ENCODE measurements at regions not wholly inside any gene's neighbourhood (a gene's known extent, or its start where the extent isn't known, plus 50 kb on each side); places are given as distances from the start of the nearest gene placed in this dataset.
"Not testable (repeated sequence)": the region's sequence is repeated elsewhere in the genome, so short reads cannot be mapped to it uniquely, and the experiment has no call there.

DNA sequence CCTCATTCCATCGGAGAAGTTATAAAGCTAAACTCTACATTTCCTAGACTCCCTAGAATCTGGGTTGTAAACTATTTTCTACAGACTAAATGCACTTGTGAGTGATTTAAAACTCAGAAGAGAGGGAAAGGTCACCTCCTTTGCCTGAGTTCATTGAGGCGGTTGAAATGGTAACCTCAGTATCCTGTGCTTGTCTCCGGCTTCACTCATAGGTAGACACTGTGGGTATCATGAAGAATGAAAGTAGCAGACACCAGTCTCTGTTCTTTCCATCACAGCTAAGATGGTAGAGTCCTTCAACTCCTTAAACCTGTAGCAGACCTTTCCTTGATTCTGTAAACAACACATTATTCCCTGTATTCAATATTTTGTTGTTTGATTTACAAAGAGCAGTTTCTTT is 291.3 kb upstream of the ANKRD50 start:
- intact Hi-C loops (cut with DNase I) = no loop called here
- DNase-seq = no peak

- DNase-seq = no peak
- intact Hi-C loops (cut with DNase I) = no loop called here
Observed at GRCh38 chr4:124997991-124998390, 285.5 kb upstream of the ANKRD50 start.

GRCh38 chr4:124997124-124997523 is 284.6 kb upstream of the ANKRD50 start:
- intact Hi-C loops (cut with DNase I) = no loop called here
- DNase-seq = no peak

- no peak for DNase-seq
- intact Hi-C loops (cut with DNase I) = no loop called here
Observed at GRCh38 chr4:124993838-124994237, 281.3 kb upstream of the ANKRD50 start.

- DNase-seq = no peak
- intact Hi-C loops (cut with DNase I) = no loop called here
Observed at GRCh38 chr4:124990398-124990797, 277.9 kb upstream of the ANKRD50 start.

DNA sequence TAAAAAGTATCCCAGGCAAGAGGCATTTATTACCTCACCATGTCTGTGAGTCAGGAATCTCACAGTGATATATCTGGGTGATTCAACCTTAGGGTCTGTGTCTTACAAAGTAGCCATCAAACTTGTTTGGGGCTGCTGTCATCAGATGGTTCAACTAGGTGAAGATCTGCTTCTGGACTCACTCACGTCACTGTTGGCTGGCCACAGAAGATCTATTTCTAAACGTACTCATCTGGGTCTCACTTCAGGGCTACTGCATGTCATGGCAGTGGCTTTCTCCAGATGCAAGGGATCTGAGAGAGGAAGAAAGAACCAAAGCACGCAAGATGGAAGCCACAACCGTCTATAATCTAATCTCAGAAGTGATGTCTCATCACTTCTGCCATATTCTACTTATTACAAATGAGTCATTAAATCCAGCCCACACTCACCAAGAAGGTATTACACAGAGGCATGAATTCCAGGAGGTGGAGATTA is 267.8 kb upstream of the ANKRD50 start:
- DNase-seq = no peak
- intact Hi-C loops (cut with DNase I) = no loop called here

DNA sequence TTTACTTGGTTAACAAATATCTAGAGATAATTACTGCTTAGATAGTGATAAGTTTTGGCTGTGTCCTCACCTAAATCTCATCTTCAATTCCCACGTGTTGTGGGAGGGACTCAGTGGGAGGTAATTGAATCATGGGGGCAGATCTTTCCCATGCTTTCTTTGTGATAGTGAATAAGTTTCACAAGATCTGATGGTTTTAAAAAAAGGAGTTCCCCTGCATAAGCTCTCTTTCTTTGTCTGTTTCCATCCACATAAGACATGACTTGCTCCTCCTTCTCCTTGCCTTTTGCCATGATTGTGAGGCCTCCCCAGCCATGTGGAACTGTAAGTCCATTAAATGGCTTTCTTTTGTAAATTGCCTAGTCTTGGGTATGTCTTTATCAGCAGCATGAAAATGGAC is 266.0 kb upstream of the ANKRD50 start:
- intact Hi-C loops (cut with DNase I); DNase-seq: not testable (repeated sequence)

DNA sequence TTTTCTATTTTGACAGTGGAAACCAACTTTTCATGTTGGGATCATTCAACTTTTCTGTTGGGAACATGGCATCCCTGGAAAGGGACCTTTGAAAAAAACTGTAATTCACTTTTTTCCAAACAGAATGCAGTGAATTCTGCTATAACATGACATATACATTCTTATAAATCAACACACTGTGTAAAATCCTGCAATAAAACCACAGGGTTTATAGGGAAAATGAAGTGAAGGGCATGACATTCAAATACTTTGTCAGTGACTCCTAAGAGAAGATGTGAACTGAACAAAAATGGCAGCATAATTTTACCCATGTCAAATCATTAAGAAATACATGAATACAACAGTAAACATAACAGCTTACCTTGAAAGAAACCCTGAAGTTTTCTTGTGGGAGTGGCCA is 264.5 kb upstream of the ANKRD50 start:
- intact Hi-C loops (cut with DNase I) = no loop called here

GRCh38 chr4:124974152-124974551 is 261.6 kb upstream of the ANKRD50 start:
- no peak for DNase-seq
- intact Hi-C loops (cut with DNase I) = no loop called here

More for the DNA sequence above, 264.5 kb upstream of the ANKRD50 start:
- no peak for DNase-seq

DNA sequence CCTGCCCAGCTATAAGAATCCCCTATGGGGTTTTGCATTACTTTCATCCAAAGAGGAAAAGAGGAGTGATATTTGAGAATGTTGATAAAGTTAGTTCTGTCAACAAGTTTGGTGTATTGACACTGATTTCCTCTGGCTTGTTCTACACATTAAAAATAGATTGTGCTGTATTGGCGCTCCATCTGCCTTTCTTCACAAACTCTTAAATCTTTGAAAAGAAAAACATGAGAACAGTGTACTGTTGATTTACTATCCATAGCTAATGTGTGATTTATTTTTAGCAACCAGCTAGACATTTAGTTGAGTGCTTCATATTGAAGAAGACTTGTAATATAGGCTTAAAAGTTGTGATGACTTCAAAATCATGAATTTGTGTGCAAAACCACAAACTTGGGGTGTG is 261.2 kb upstream of the ANKRD50 start:
- no peak for DNase-seq
- intact Hi-C loops (cut with DNase I) = no loop called here

DNA sequence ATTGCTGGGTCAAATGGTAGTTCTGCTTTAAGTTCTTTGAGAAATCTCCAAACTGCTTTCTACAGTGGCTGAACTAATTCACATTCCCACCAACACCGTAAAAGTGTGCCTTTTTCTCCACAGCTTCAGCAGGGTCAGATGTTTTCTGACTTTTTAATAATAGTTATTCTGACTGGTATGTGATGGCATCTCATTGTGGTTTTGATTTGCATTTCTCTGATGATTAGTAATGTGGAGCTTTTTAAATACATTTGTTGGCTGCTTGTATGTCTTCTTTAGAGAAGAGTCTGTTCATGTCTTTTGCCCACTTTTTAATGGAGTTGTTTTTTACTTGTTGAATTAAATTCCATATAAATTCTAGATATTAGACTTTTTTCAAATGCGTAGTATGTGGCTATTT is 257.5 kb upstream of the ANKRD50 start:
- intact Hi-C loops (cut with DNase I) = no loop called here
- DNase-seq = no peak

GRCh38 chr4:124965497-124965891 is 253.0 kb upstream of the ANKRD50 start:
- intact Hi-C loops (cut with DNase I) = no loop called here
- no peak for DNase-seq

DNA sequence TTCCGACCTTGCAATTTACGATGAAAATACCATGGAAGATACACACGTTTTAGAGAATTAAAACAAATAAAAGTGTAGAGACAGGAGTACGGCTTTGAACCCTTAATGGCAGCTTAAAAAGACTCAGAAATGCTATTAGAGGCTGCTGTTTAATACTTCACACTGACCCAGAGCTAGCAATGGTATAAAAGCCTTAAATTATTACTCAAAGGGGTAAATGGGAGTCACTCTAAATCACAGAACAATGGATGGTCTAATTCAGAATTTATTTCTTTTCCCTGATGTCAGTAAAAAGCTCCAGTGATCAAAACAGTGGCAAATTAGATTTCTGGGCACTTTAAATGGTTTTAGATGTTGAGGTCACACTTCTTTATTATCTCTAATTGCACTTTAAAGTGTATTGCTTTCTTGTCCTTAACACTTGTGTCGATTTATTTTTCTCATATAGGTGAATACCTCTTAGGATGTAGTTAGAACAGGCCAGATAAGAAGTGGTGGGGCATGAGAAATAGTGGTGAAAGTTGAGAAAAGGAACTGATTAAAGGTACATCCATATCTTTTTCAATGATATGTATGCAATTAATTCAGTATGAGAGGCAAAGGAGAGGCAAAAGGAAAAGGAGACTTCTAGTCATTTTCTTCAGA is 252.4 kb upstream of the ANKRD50 start:
- intact Hi-C loops (cut with DNase I) = no loop called here
- no peak for DNase-seq

DNA sequence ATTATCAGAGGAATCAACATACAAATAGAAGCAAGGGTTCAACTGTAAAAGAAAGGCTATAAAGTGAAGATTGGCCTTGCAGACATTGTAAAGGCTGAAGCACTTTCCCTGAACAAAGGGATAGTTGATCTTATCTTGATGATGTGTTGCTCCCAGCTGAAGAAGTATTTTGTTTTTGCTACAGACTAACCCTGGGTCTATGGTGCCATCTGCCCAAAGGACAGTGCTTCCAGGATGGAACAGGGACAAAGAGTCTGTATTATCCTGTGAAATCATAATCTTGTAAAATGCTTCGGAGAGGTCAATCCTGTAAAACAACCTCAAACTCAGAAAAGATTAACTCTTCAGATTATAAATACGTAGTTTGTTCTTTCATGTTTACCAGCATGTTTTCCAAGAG is 251.7 kb upstream of the ANKRD50 start:
- DNase-seq = no peak
- intact Hi-C loops (cut with DNase I) = no loop called here

DNA sequence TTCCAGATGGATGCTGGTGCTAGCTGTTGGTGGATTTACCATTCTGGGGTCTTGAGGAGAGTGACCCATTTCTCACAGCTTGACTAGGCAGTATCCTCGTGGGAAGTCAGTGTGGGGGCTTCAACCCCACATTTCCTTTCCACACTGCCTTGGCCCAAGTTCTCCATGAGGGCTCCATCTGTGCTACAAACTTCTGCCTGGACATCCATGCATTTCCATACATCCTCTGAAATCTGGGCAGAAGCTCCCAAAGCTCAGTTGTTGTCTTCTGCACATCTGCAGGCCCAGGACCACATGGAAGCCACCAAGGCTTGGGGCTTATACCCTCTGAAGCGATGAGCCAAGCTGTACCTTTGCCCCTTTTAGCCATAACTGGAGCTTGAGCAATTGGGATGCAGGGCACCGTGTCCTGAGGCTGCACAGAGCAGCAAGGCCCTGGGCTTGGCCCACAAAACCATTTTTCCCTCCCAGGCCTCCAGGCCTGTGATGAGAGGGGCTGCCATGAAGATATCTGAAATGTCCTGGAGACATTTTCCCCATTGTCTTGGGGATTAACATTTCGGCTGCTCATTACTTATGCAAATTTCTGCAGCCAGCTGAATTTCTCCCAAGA is 248.7 kb upstream of the ANKRD50 start:
- no peak for DNase-seq
- intact Hi-C loops (cut with DNase I) = no loop called here

DNA sequence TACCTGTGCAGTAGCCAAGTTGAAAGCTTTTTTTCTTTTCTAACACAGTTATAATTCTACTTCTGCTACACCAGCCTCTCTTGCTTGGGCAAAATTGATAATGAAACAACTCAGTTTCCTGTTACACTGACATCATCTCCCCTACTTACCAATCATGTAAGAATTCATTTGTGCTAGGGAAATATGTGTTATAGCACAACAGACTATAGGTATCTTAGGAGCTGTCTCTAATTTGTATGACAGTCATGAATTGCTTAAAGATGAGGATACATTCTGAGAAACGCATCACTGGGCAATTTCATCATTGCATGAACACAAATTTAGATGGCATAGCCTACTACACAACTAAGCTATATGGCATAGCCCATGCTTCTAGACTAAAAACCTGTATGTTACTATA is 246.3 kb upstream of the ANKRD50 start:
- intact Hi-C loops (cut with DNase I) = no loop called here
- no peak for DNase-seq

GRCh38 chr4:124955476-124955875 is 242.9 kb upstream of the ANKRD50 start:
- DNase-seq = no peak
- intact Hi-C loops (cut with DNase I) = no loop called here

DNA sequence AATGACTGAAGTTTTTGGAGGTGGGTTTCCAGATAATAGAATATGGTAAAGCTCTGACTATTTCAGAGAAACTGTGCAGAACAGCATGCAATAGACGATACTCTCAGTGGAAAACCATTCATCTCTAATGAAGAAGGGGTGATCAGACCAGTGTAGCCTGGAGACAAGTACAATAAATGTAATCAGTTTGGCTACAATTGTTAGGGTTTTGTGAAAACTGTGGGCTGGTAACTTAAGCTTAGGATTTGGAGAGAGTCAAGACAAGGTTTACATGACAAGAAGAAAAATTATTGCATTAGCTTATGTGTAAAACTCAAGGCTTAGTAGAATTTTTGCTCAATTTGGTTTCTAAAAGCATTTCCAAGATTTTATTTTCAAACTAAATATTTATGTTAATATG is 241.5 kb upstream of the ANKRD50 start:
- no peak for DNase-seq
- intact Hi-C loops (cut with DNase I) = no loop called here

DNA sequence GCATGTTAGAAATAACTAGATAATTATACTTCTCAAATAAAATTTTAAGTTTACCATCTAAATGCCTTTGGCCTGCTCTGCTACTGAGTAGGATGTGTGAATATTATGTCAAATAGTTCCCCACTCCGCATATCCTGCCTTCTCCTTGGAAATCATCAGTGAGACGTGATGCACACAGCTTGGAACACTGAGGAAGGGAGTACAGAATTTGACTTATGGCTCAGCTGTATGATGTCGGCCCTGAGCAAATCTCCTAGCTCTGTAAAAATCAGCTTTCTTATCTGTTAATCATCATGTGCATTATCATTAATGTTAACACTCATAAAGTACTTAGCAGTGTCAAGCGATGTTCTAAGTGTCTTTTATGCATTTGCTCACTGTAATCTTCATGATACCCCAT is 241.0 kb upstream of the ANKRD50 start:
- no peak for DNase-seq
- intact Hi-C loops (cut with DNase I) = no loop called here

DNA sequence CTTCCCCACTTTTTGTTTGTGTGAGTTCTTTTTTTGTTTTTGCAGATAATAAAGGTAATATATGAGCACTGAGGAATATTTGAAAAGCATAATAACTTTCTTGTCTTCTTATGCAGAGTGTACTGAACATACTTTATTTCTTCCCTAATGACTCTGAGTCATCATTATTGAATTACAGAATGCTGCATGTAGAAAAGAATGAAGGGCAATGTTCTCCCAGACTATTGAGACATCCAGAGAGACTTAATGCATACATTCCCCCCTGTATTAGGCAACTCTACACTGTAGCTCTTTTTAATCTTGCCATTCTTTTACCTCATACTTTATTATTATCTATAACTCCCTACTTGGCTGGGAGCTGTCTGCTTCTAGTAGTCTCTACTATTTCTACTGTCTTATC is 240.5 kb upstream of the ANKRD50 start:
- no peak for DNase-seq
- intact Hi-C loops (cut with DNase I) = no loop called here

GRCh38 chr4:124952601-124953000 is 240.1 kb upstream of the ANKRD50 start:
- no peak for DNase-seq
- intact Hi-C loops (cut with DNase I) = no loop called here

DNA sequence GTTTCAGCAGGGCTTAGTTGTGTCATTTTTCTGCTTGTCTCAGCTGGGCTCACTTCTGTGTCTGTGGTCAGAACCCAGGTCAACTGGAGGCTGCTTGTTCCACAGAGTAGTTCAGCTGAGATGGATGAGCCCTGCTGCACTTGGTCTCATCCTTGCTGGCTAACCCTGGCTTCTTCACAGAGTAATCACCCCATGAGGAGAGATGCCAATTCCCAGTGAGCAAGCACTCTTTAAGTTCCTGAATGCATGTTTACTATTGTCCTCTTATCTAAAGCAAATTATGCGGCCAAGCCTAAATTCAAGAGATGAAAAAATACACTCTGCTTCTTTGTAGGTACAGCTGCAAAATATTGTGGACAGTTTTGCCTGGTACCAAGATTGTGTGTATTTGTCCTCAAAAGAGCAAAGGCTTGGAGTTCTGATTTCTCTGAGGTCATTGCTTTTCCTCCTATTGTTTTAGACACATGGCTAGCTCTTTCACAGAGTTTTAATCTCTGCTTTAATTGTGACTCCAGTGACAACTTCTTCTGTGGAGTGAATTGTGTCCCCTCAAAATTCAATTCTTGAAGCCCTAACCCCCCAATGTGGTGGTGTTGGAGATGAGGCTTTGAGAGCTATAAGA is 236.6 kb upstream of the ANKRD50 start:
- intact Hi-C loops (cut with DNase I) = no loop called here

More for the DNA sequence above, 236.6 kb upstream of the ANKRD50 start:
- no peak for DNase-seq
